Choroid plexus epithelial cell (primary cell): ENCODE measurements at regions not wholly inside any gene's neighbourhood (a gene's known extent, or its start where the extent isn't known, plus 50 kb on each side); places are given as distances from the start of the nearest gene placed in this dataset.
"Not testable (repeated sequence)": the region's sequence is repeated elsewhere in the genome, so short reads cannot be mapped to it uniquely, and the experiment has no call there.

Experiments used
- DNase-seq: peaks from one replicate; pipeline ENCODE4 v3.0.0-alpha.2; 2010; ENCODE audit warnings: low read depth
- H3K4me3 ChIP-seq: 2 replicates; pipeline ENCODE4 v1.5.1; 2011; ENCODE audit warnings: low read depth, mild to moderate bottlenecking, control low read depth, low read length, moderate library complexity
- CTCF ChIP-seq: conservative IDR thresholded peaks from 2 replicates; pipeline ENCODE4 v1.5.1; 2011; ENCODE audit warnings: low read depth, mild to moderate bottlenecking, control low read depth, inconsistent platforms, low read length, moderate library complexity

GRCh38 chr2:38142627-38143026, 66.7 kb upstream of the CYP1B1 start:
- no peak overlapping the region for H3K4me3 ChIP-seq
- no peak for DNase-seq
- no peak for TF ChIP-seq CTCF

- no peak for DNase-seq
- no peak overlapping the region for H3K4me3 ChIP-seq
- no peak for TF ChIP-seq CTCF
Measured at GRCh38 chr2:38141501-38141900, 65.5 kb upstream of the CYP1B1 start.

- no peak overlapping the region for H3K4me3 ChIP-seq
- no peak for TF ChIP-seq CTCF
- no peak for DNase-seq
Measured at GRCh38 chr2:38138996-38139395, 63.0 kb upstream of the CYP1B1 start.

- TF ChIP-seq CTCF, result no peak
- no peak overlapping the region for H3K4me3 ChIP-seq
- DNase-seq, result no peak
Measured at GRCh38 chr2:38138419-38138818, 62.5 kb upstream of the CYP1B1 start.

- H3K4me3 ChIP-seq, DNase-seq: not testable (repeated sequence)
Measured at GRCh38 chr2:38137958-38138357, 62.0 kb upstream of the CYP1B1 start.

- DNase-seq, result no peak
Measured at GRCh38 chr2:38131676-38132075, 55.7 kb upstream of the CYP1B1 start.

GRCh38 chr2:38130876-38131275, 54.9 kb upstream of the CYP1B1 start:
- TF ChIP-seq CTCF, result no peak
- DNase-seq, result no peak
- H3K4me3 ChIP-seq, result no peak overlapping the region

More at GRCh38 chr2:38131676-38132075, 55.7 kb upstream of the CYP1B1 start:
- TF ChIP-seq CTCF, result no peak
- H3K4me3 ChIP-seq, result no peak overlapping the region

GRCh38 chr2:38129987-38130386, 54.0 kb upstream of the CYP1B1 start:
- H3K4me3 ChIP-seq, result no peak overlapping the region
- no peak for TF ChIP-seq CTCF
- no peak for DNase-seq
